ENCODE measurements at regions not wholly inside any gene's neighbourhood (a gene's known extent, or its start where the extent isn't known, plus 50 kb on each side); places are given as distances from the start of the nearest gene placed in this dataset.

- H3K4me1 ChIP-seq (ENCODE audit: control insufficient read depth, insufficient read depth, low read length): no peaks in the 10 kb centered on the region; the same call in 1 of the 2 replicates
- no peaks in the 10 kb centered on the region; the same call in 1 of the 2 replicates for H3K27me3 ChIP-seq (ENCODE audit: control insufficient read depth, insufficient read depth, low read length)
- no peak overlapping the region for H3K4me3 ChIP-seq (ENCODE audit: low read length)
- DNase-seq (ENCODE audit: low read depth, low spot score): no peak
- no peak overlapping the region for H3K27ac ChIP-seq (ENCODE audit: low read length)
- H3K36me3 ChIP-seq (ENCODE audit: control insufficient read depth, insufficient read depth, low read length): no peaks in the 10 kb centered on the region
- H3K9me3 ChIP-seq (ENCODE audit: control insufficient read depth, insufficient read depth, low read length): no peaks in the 10 kb centered on the region
- no CpG with 5 or more reads among the region's 8 CpGs for WGBS (ENCODE audit: insufficient coverage, insufficient read length)
Measured at GRCh38 chr11:119921571-119921970, 192.6 kb upstream of the NECTIN1 start.

GRCh38 chr11:119920666-119921387, 191.8 kb upstream of the NECTIN1 start:
- Histone ChIP-seq H3K36me3 (ENCODE audit: control insufficient read depth, insufficient read depth, low read length) (no peaks in the 10 kb centered on the region), H3K4me3 (ENCODE audit: low read length) (no peak overlapping the region), H3K27ac (ENCODE audit: low read length) (no peak overlapping the region), H3K4me1 (ENCODE audit: control insufficient read depth, insufficient read depth, low read length) (no peaks in the 10 kb centered on the region), H3K27me3 (ENCODE audit: control insufficient read depth, insufficient read depth, low read length) (no peaks in the 10 kb centered on the region; the same call in 1 of the 2 replicates), H3K9me3 (ENCODE audit: control insufficient read depth, insufficient read depth, low read length) (no peaks in the 10 kb centered on the region)
- DNase-seq (ENCODE audit: low read depth, low spot score): no peak
- no CpG with 5 or more reads among the region's 27 CpGs for WGBS (ENCODE audit: insufficient coverage, insufficient read length)

- Histone ChIP-seq H3K4me3 (ENCODE audit: low read length) (no peak overlapping the region), H3K9me3 (ENCODE audit: control insufficient read depth, insufficient read depth, low read length) (no peaks in the 10 kb centered on the region), H3K36me3 (ENCODE audit: control insufficient read depth, insufficient read depth, low read length) (no peaks in the 10 kb centered on the region), H3K4me1 (ENCODE audit: control insufficient read depth, insufficient read depth, low read length) (no peaks in the 10 kb centered on the region), H3K27ac (ENCODE audit: low read length) (no peak overlapping the region), H3K27me3 (ENCODE audit: control insufficient read depth, insufficient read depth, low read length) (no peaks in the 10 kb centered on the region; the same call in 1 of the 2 replicates)
- no peak for DNase-seq (ENCODE audit: low read depth, low spot score)
- WGBS (ENCODE audit: insufficient coverage, insufficient read length): no CpG with 5 or more reads among the region's 6 CpGs
Measured at GRCh38 chr11:119919656-119920055, 190.7 kb upstream of the NECTIN1 start.

- Histone ChIP-seq H3K36me3 (ENCODE audit: control insufficient read depth, insufficient read depth, low read length) (no peaks in the 10 kb centered on the region), H3K9me3 (ENCODE audit: control insufficient read depth, insufficient read depth, low read length) (no peaks in the 10 kb centered on the region), H3K4me1 (ENCODE audit: control insufficient read depth, insufficient read depth, low read length) (no peaks in the 10 kb centered on the region), H3K27ac (ENCODE audit: low read length) (no peak overlapping the region), H3K4me3 (ENCODE audit: low read length) (no peak overlapping the region), H3K27me3 (ENCODE audit: control insufficient read depth, insufficient read depth, low read length) (no peaks in the 10 kb centered on the region; the same call in 1 of the 2 replicates)
- DNase-seq (ENCODE audit: low read depth, low spot score): no peak
- WGBS (ENCODE audit: insufficient coverage, insufficient read length): no CpG with 5 or more reads among the region's 6 CpGs
Measured at GRCh38 chr11:119918347-119918746, 189.3 kb upstream of the NECTIN1 start.

- no peaks in the 10 kb centered on the region; the same call in 1 of the 2 replicates for H3K27me3 ChIP-seq (ENCODE audit: control insufficient read depth, insufficient read depth, low read length)
- WGBS (ENCODE audit: insufficient coverage, insufficient read length): no CpG with 5 or more reads among the region's 2 CpGs
Measured at GRCh38 chr11:119916568-119916967, 187.6 kb upstream of the NECTIN1 start.

GRCh38 chr11:119912229-119912628, 183.2 kb upstream of the NECTIN1 start:
- no peak for DNase-seq (ENCODE audit: low read depth, low spot score)
- no CpG with 5 or more reads among the region's 6 CpGs for WGBS (ENCODE audit: insufficient coverage, insufficient read length)
- H3K27ac ChIP-seq (ENCODE audit: low read length): no peak overlapping the region
- H3K4me3 ChIP-seq (ENCODE audit: low read length): no peak overlapping the region
- peaks cover 4% of the 10 kb centered on the region for H3K4me1 ChIP-seq (ENCODE audit: control insufficient read depth, insufficient read depth, low read length)
- no peaks in the 10 kb centered on the region for H3K27me3 ChIP-seq (ENCODE audit: control insufficient read depth, insufficient read depth, low read length)
- H3K36me3 ChIP-seq (ENCODE audit: control insufficient read depth, insufficient read depth, low read length): no peaks in the 10 kb centered on the region
- H3K9me3 ChIP-seq (ENCODE audit: control insufficient read depth, insufficient read depth, low read length): no peaks in the 10 kb centered on the region

More at GRCh38 chr11:119916568-119916967, 187.6 kb upstream of the NECTIN1 start:
- Histone ChIP-seq H3K27ac (ENCODE audit: low read length) (no peak overlapping the region), H3K4me3 (ENCODE audit: low read length) (no peak overlapping the region), H3K4me1 (ENCODE audit: control insufficient read depth, insufficient read depth, low read length) (no peaks in the 10 kb centered on the region), H3K36me3 (ENCODE audit: control insufficient read depth, insufficient read depth, low read length) (no peaks in the 10 kb centered on the region), H3K9me3 (ENCODE audit: control insufficient read depth, insufficient read depth, low read length) (no peaks in the 10 kb centered on the region)
- no peak for DNase-seq (ENCODE audit: low read depth, low spot score)

- no CpG with 5 or more reads among the region's 2 CpGs for WGBS (ENCODE audit: insufficient coverage, insufficient read length)
- Histone ChIP-seq H3K27me3 (ENCODE audit: control insufficient read depth, insufficient read depth, low read length) (no peaks in the 10 kb centered on the region), H3K4me3 (ENCODE audit: low read length) (no peak overlapping the region), H3K36me3 (ENCODE audit: control insufficient read depth, insufficient read depth, low read length) (no peaks in the 10 kb centered on the region), H3K9me3 (ENCODE audit: control insufficient read depth, insufficient read depth, low read length) (no peaks in the 10 kb centered on the region), H3K27ac (ENCODE audit: low read length) (no peak overlapping the region), H3K4me1 (ENCODE audit: control insufficient read depth, insufficient read depth, low read length) (peaks cover 4% of the 10 kb centered on the region)
- DNase-seq (ENCODE audit: low read depth, low spot score): no peak
Measured at GRCh38 chr11:119910650-119911049, 181.7 kb upstream of the NECTIN1 start.

GRCh38 chr11:119910051-119910450, 181.1 kb upstream of the NECTIN1 start:
- peaks cover 4% of the 10 kb centered on the region for H3K4me1 ChIP-seq (ENCODE audit: control insufficient read depth, insufficient read depth, low read length)

GRCh38 chr11:119909495-119909894, 180.5 kb upstream of the NECTIN1 start:
- Histone ChIP-seq H3K36me3 (ENCODE audit: control insufficient read depth, insufficient read depth, low read length) (no peaks in the 10 kb centered on the region), H3K27me3 (ENCODE audit: control insufficient read depth, insufficient read depth, low read length) (no peaks in the 10 kb centered on the region), H3K9me3 (ENCODE audit: control insufficient read depth, insufficient read depth, low read length) (no peaks in the 10 kb centered on the region), H3K4me3 (ENCODE audit: low read length) (no peak overlapping the region), H3K27ac (ENCODE audit: low read length) (no peak overlapping the region), H3K4me1 (ENCODE audit: control insufficient read depth, insufficient read depth, low read length) (peaks cover 4% of the 10 kb centered on the region)
- no peak for DNase-seq (ENCODE audit: low read depth, low spot score)
- WGBS (ENCODE audit: insufficient coverage, insufficient read length): no CpG with 5 or more reads among the region's 9 CpGs

More at GRCh38 chr11:119910051-119910450, 181.1 kb upstream of the NECTIN1 start:
- no peaks in the 10 kb centered on the region for H3K27me3 ChIP-seq (ENCODE audit: control insufficient read depth, insufficient read depth, low read length)
- no CpG with 5 or more reads among the region's 4 CpGs for WGBS (ENCODE audit: insufficient coverage, insufficient read length)
- H3K27ac ChIP-seq (ENCODE audit: low read length): no peak overlapping the region
- no peaks in the 10 kb centered on the region for H3K9me3 ChIP-seq (ENCODE audit: control insufficient read depth, insufficient read depth, low read length)
- no peak for DNase-seq (ENCODE audit: low read depth, low spot score)
- no peaks in the 10 kb centered on the region for H3K36me3 ChIP-seq (ENCODE audit: control insufficient read depth, insufficient read depth, low read length)
- no peak overlapping the region for H3K4me3 ChIP-seq (ENCODE audit: low read length)

GRCh38 chr11:119909077-119909476, 180.1 kb upstream of the NECTIN1 start:
- H3K27ac ChIP-seq (ENCODE audit: low read length): no peak overlapping the region
- H3K36me3 ChIP-seq (ENCODE audit: control insufficient read depth, insufficient read depth, low read length): no peaks in the 10 kb centered on the region
- no peak overlapping the region for H3K4me3 ChIP-seq (ENCODE audit: low read length)
- no peaks in the 10 kb centered on the region for H3K9me3 ChIP-seq (ENCODE audit: control insufficient read depth, insufficient read depth, low read length)
- WGBS (ENCODE audit: insufficient coverage, insufficient read length): no CpG with 5 or more reads among the region's 2 CpGs
- peaks cover 4% of the 10 kb centered on the region for H3K4me1 ChIP-seq (ENCODE audit: control insufficient read depth, insufficient read depth, low read length)
- DNase-seq (ENCODE audit: low read depth, low spot score): no peak
- H3K27me3 ChIP-seq (ENCODE audit: control insufficient read depth, insufficient read depth, low read length): no peaks in the 10 kb centered on the region

GRCh38 chr11:119908573-119908904, 179.5 kb upstream of the NECTIN1 start:
- DNase-seq (ENCODE audit: low read depth, low spot score): no peak
- Histone ChIP-seq H3K4me1 (ENCODE audit: control insufficient read depth, insufficient read depth, low read length) (peaks cover 4% of the 10 kb centered on the region), H3K27me3 (ENCODE audit: control insufficient read depth, insufficient read depth, low read length) (no peaks in the 10 kb centered on the region), H3K27ac (ENCODE audit: low read length) (no peak overlapping the region), H3K36me3 (ENCODE audit: control insufficient read depth, insufficient read depth, low read length) (no peaks in the 10 kb centered on the region), H3K4me3 (ENCODE audit: low read length) (no peak overlapping the region), H3K9me3 (ENCODE audit: control insufficient read depth, insufficient read depth, low read length) (no peaks in the 10 kb centered on the region)
- no CpG with 5 or more reads among the region's 6 CpGs for WGBS (ENCODE audit: insufficient coverage, insufficient read length)

All from iPS DF 6.9 (cell line).